ENCODE measurements at regions not wholly inside any gene's neighbourhood (a gene's known extent, or its start where the extent isn't known, plus 50 kb on each side); places are given as distances from the start of the nearest gene placed in this dataset.
A peak's percentile ranks its signal among the peaks of the same experiment; 100 is the strongest.
"Not testable (repeated sequence)": the region's sequence is repeated elsewhere in the genome, so short reads cannot be mapped to it uniquely, and the experiment has no call there.

GRCh38 chr13:44301639-44302015 is 72.0 kb upstream of the SERP2 start:
- DNase-seq (ENCODE audit: low spot score): no peak
- intact Hi-C loops (cut with DNase I): no loop called here

GRCh38 chr13:44302233-44302632 is 71.4 kb upstream of the SERP2 start:
- no peak for DNase-seq (ENCODE audit: low spot score)
- intact Hi-C loops (cut with DNase I): no loop called here

GRCh38 chr13:44302940-44303575 is 70.6 kb upstream of the SERP2 start:
- DNase-seq (ENCODE audit: low spot score): no peak
- intact Hi-C loops (cut with DNase I): no loop called here

- intact Hi-C loops (cut with DNase I): no loop called here
- DNase-seq (ENCODE audit: low spot score): peak; percentile 86
These were observed 69.8 kb upstream of the SERP2 start for GRCh38 chr13:44303681-44304432.

- intact Hi-C loops (cut with DNase I): no loop called here
- DNase-seq (ENCODE audit: low spot score): no peak
These were observed 69.2 kb upstream of the SERP2 start for GRCh38 chr13:44304433-44304725.

- intact Hi-C loops (cut with DNase I): loop anchor here (5.0 kb wide), 2 partner anchors 67 to 113 kb away; partner anchors contain the start of gene SERP2
- DNase-seq (ENCODE audit: low spot score): no peak
These were observed 68.3 kb upstream of the SERP2 start for GRCh38 chr13:44305286-44305685.

- intact Hi-C loops (cut with DNase I): loop anchor here (2.0 to 5.0 kb wide), 4 partner anchors 66 to 131 kb away; partner anchors contain the start of gene SERP2
- DNase-seq (ENCODE audit: low spot score): no peak
These were observed 67.7 kb upstream of the SERP2 start for GRCh38 chr13:44305917-44306370.

- intact Hi-C loops (cut with DNase I): loop anchor here (2.0 to 5.0 kb wide), 4 partner anchors 66 to 130 kb away; partner anchors contain the start of gene SERP2
- DNase-seq (ENCODE audit: low spot score): peak; percentile 82
These were observed 67.0 kb upstream of the SERP2 start for GRCh38 chr13:44306371-44307192.

- intact Hi-C loops (cut with DNase I): loop anchor here (2.0 to 5.0 kb wide), 4 partner anchors 65 to 130 kb away; partner anchors contain the start of gene SERP2
- no peak for DNase-seq (ENCODE audit: low spot score)
These were observed 66.4 kb upstream of the SERP2 start for GRCh38 chr13:44307255-44307654.

- DNase-seq (ENCODE audit: low spot score): no peak
- intact Hi-C loops (cut with DNase I): loop anchor here (2.0 to 5.0 kb wide), 4 partner anchors 64 to 129 kb away; partner anchors contain the start of gene SERP2
These were observed 65.8 kb upstream of the SERP2 start for GRCh38 chr13:44307844-44308243.

GRCh38 chr13:44308352-44308751 is 65.3 kb upstream of the SERP2 start:
- no peak for DNase-seq (ENCODE audit: low spot score)
- intact Hi-C loops (cut with DNase I): loop anchor here (5.0 kb wide), 2 partner anchors 64 to 116 kb away; partner anchors contain the start of gene SERP2

- DNase-seq (ENCODE audit: low spot score): no peak
- intact Hi-C loops (cut with DNase I): loop anchor here (2.0 to 5.0 kb wide), 4 partner anchors 39 to 118 kb away; partner anchors contain the start of gene SERP2
These were observed 63.5 kb upstream of the SERP2 start for GRCh38 chr13:44309794-44310757.

- intact Hi-C loops (cut with DNase I): loop anchor here (2.0 to 5.0 kb wide), 2 partner anchors 40 to 51 kb away; no protein-coding TSS in a partner anchor
- no peak for DNase-seq (ENCODE audit: low spot score)
These were observed 62.4 kb upstream of the SERP2 start for GRCh38 chr13:44311011-44311780.

GRCh38 chr13:44312131-44312530 is 61.5 kb upstream of the SERP2 start:
- intact Hi-C loops (cut with DNase I): loop anchor here (5.0 kb wide), 1 partner anchor 50 kb away; no protein-coding TSS in a partner anchor
- DNase-seq (ENCODE audit: low spot score): no peak

GRCh38 chr13:44312834-44313551 is 60.6 kb upstream of the SERP2 start:
- intact Hi-C loops (cut with DNase I): loop anchor here (5.0 kb wide), 1 partner anchor 49 kb away; no protein-coding TSS in a partner anchor
- DNase-seq (ENCODE audit: low spot score): no peak

- intact Hi-C loops (cut with DNase I): loop anchor here (5.0 kb wide), 1 partner anchor 49 kb away; no protein-coding TSS in a partner anchor
These were observed 60.0 kb upstream of the SERP2 start for GRCh38 chr13:44313674-44314073.

GRCh38 chr13:44314160-44314559 is 59.5 kb upstream of the SERP2 start:
- intact Hi-C loops (cut with DNase I): loop anchor here (5.0 kb wide), 1 partner anchor 48 kb away; no protein-coding TSS in a partner anchor
- DNase-seq (ENCODE audit: low spot score): not testable (repeated sequence)

More at GRCh38 chr13:44313674-44314073, 60.0 kb upstream of the SERP2 start:
- no peak for DNase-seq (ENCODE audit: low spot score)
